Motor neuron (in vitro differentiated cells): ENCODE measurements at regions not wholly inside any gene's neighbourhood (a gene's known extent, or its start where the extent isn't known, plus 50 kb on each side); places are given as distances from the start of the nearest gene placed in this dataset.

Source experiments
- ATAC-seq, 8 experiments: fragments of 200-7000 bp; cut with Tn5 transposase; replicated peaks in 6 of 8; 2 replicates each; pipeline ENCODE4 v1.8.0; 2021; ENCODE audit warnings: mild to moderate bottlenecking in 8 of 8, moderate library complexity in 8 of 8
- H3K27ac ChIP-seq, 2 donors: fragments of 250-450 bp; sonication (Bioruptor Pico); 2 replicates each; pipeline ENCODE4 v1.9.0; 2021; ENCODE audit warnings: antibody characterized with exemption in 2 of 2, mild to moderate bottlenecking in 2 of 2, moderate library complexity in 1 of 2
- H3K4me1 ChIP-seq, 2 donors: fragments of 250-450 bp; sonication (Bioruptor Pico); replicated peaks in 1 of 2; 2 replicates each; pipeline ENCODE4 v1.6.1; 2021; ENCODE audit warnings: antibody characterized with exemption in 2 of 2, mild to moderate bottlenecking in 2 of 2, moderate library complexity in 1 of 2
- H3K4me3 ChIP-seq, 5 donors: fragments of 250-450 bp; sonication (Bioruptor Pico); 2 replicates each; pipeline ENCODE4 v1.9.0; 2021; ENCODE audit warnings: antibody characterized with exemption in 5 of 5, mild to moderate bottlenecking in 5 of 5, moderate library complexity in 4 of 5
- WGBS, 10 experiments: fragments of 450-650 bp; shearing (Covaris generic); methylation state at CpG; one replicate each; pipeline ENCODE4 v1.0.0; 2022; 5-methylcytosine and 5-hydroxymethylcytosine counted together
- in situ Hi-C, 9 experiments: fragments of 400-800 bp; cut with MboI; loops; one replicate each; pipeline ENCODE4 v1.15.0; 2021; ENCODE audit warnings: low sequenced_read_pairs in 9 of 9, low pct_unique_long_range_greater_than_20kb in 2 of 9; ENCODE audit not compliant: unreplicated experiment in 9 of 9

DNA sequence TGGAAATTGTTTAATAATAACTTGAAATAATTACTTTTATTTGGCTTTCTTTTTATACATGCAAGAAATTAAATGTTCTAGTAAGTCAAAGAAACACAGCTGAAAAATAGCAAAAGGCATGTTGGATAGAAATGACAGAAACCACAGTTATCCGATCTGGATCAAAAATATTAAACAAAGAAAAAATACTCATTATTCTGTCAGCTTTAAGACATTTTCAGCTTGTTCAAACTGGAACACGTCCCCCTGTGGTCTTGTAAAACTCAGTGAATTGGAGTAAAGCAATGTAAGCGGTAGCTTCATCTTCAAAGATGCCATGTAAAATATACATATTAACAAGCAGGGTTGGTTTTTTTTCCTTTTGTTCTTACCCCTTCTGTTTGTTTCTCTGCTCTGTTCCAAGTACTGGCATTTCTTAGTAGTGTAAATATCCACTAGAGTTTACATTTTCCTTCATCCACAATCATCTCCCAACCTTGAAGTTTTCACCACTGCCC is 223.4 kb downstream of the IGSF11 start:
- WGBS, 10 experiments, result 15 to 94% (median 78%) methylated on average over 2 to 3 of the region's 3 CpGs
- Histone ChIP-seq H3K4me3 (no peak overlapping the region), H3K27ac (no peak overlapping the region), H3K4me1 (no peaks in the 10 kb centered on the region)
- in situ Hi-C loops, result loop anchor here in 1 of 9 experiments (25.0 kb wide), 1 partner anchor 174 kb away; no protein-coding TSS in a partner anchor
- no peak for ATAC-seq

DNA sequence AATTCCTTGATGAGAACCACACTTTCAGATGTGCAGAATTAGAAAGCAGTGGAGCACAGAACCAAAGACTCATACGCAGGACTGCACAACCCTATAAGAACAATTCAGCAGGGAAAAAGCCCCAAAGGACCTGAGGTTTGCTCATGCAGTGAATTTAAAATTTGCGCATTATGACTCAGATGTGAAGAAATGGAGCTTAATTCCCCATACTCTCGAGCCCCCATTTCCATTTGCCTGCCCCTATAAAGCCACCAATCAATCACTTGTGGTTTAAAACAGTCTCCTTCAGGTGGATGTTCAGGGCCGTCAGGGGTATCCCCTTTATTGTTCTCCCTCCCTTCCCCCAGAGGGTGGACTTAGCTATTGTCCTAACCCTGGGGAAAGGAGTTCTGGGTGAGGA is 221.2 kb downstream of the IGSF11 start:
- H3K4me3 ChIP-seq, result no peak overlapping the region
- no peak overlapping the region for H3K27ac ChIP-seq

DNA sequence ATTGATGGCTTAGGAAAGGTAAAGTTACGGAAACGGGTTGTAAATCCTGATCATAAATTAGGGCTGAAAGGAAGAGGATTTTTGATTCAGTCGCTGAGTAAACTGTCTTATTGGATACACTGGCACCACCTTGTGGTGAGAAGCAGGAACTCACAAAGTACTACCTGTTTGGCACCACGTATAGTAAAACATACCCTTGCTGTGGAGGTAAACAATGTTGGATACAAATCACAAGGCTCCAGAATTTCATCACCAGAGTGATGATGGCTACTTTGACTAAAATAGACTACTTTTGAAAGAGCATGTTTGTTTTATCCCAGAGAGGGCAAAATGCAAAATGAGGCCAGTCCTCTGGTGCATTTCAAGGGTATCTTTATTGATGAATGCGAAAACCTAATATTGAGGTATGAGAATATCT is 216.9 kb downstream of the IGSF11 start:
- Histone ChIP-seq H3K27ac (no peak overlapping the region), H3K4me1 (peaks cover 3 to 14% of the 10 kb centered on the region in 2 donors), H3K4me3 (no peak overlapping the region)
- in situ Hi-C loops, result loop anchor here in 1 of 9 experiments (25.0 kb wide), 1 partner anchor 180 kb away; no protein-coding TSS in a partner anchor
- ATAC-seq, result peak in 7 of 8 experiments; percentile 39 to 79 (median 65)
- 0 to 33% (median 24%) methylated on average over 3 to 5 of the region's 5 CpGs for WGBS, 10 experiments

More for the DNA sequence above, 221.2 kb downstream of the IGSF11 start:
- in situ Hi-C loops, result loop anchor here in 1 of 9 experiments (25.0 kb wide), 1 partner anchor 176 kb away; no protein-coding TSS in a partner anchor
- peaks cover 0 to 8% of the 10 kb centered on the region in 2 donors for H3K4me1 ChIP-seq
- peak in 1 of 8 experiments; percentile 29 for ATAC-seq
- 0 to 100% (median 55%) methylated on average over 1 to 3 of the region's 4 CpGs; no CpG with 5 or more reads in 2 of the 10 experiments for WGBS, 10 experiments

DNA sequence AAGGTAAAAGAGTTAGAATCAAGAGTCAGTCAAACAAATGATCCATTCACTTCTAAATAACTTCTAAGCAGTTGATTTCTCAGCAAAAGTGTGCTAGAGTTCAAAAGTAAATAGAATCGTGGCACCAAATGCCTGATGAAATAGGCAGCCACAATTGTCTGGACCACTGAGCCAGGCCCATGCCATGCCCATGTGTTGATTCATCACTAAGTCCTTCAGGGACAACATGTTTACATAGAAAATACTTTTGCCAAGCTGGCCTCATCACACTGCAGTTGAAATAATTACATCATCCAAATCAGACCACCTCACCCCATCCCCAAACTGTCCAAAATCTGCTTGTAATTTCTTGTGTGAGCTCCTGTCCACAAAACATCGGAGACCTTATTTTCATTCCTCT is 216.3 kb downstream of the IGSF11 start:
- Histone ChIP-seq H3K27ac (no peak overlapping the region), H3K4me3 (no peak overlapping the region), H3K4me1 (peaks cover 5 to 17% of the 10 kb centered on the region in 2 donors)
- in situ Hi-C loops, result loop anchor here in 1 of 9 experiments (25.0 kb wide), 1 partner anchor 181 kb away; no protein-coding TSS in a partner anchor
- 0 to 100% (median 35%) methylated on average over 1 to 2 of the region's 2 CpGs; no CpG with 5 or more reads in 2 of the 10 experiments for WGBS, 10 experiments
- peak in 3 of 8 experiments; percentile 14 to 37 (median 31) for ATAC-seq

DNA sequence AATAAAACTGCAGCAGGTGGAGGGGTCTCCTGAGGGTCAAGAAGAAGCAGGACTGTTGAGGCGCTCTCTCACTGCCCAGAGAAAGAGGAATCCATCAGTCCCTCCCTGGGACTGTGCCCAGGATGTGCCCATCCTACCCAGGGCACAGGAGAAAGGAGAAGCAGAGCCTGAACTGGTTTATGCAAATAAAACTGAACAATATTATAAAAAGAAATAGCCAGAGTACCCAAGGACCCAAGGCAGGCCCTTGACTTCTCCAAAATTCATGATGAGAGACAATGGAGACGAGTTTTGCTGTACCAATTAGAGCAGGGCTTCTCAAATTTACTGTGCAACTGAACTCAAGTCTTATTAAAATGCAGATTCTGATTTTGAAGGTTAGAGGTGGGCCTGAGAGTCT is 211.0 kb downstream of the IGSF11 start:
- Histone ChIP-seq H3K4me3 (no peak overlapping the region), H3K4me1 (peaks cover 7 to 9% of the 10 kb centered on the region in 2 donors), H3K27ac (no peak overlapping the region)
- ATAC-seq, result no peak
- 0 to 100% (median 38%) methylated on average over 1 to 2 of the region's 2 CpGs; no CpG with 5 or more reads in 2 of the 10 experiments for WGBS, 10 experiments
- in situ Hi-C loops, result loop anchor here in 1 of 9 experiments (25.0 kb wide), 1 partner anchor 186 kb away; no protein-coding TSS in a partner anchor

DNA sequence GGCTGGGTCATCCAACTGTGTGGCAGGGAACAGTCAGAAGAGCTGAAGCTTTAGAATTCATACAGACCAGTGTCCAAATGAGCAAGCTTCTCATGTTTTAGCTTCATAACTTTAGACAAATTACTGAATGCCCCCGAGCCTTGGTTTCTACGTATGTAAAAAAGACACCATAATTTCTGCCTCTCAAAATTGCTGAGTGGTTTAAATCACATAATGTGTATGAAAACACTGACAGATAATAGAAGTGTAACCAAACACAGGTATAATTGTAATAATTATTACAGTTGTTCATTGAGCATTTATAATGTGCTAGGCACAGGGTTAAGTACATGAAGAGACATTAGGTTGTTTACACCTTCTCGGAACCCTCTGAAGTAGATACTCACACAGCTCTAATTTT is 207.2 kb downstream of the IGSF11 start:
- H3K4me1 ChIP-seq, result peaks cover 4% of the 10 kb centered on the region in 2 donors

DNA sequence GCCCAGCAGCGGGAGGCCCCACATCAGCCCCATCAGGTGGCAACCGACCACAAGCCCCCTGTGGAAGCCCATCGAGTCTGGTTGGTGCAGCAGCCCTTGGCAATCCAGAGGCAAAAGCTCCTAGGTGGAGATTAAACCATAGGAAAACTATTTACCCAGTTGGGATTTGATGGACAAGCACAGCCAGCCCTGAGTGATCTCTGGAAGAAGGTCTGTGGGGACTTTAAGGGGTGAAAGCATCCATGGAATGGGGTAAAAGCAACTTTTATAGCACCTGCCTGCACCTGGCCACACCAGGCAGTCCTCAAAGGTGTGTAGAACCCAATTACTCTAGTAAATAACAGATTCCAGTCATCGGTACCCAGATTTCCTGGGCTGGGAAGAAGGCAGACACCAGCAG is 206.3 kb downstream of the IGSF11 start:
- 0 to 67% (median 12%) methylated on average over 1 to 3 of the region's 4 CpGs; no CpG with 5 or more reads in 5 of the 10 experiments for WGBS, 10 experiments
- H3K4me1 ChIP-seq, result peaks cover 0 to 2% of the 10 kb centered on the region in 2 donors
- in situ Hi-C loops, result no loop called here
- no peak for ATAC-seq
- H3K27ac ChIP-seq, result no peak overlapping the region
- no peak overlapping the region for H3K4me3 ChIP-seq

More for the DNA sequence above, 207.2 kb downstream of the IGSF11 start:
- H3K27ac ChIP-seq, result no peak overlapping the region
- 22 to 95% (median 85%) methylated on average over 1 to 3 of the region's 3 CpGs; no CpG with 5 or more reads in 4 of the 10 experiments for WGBS, 10 experiments
- no peak for ATAC-seq
- in situ Hi-C loops, result no loop called here
- H3K4me3 ChIP-seq, result no peak overlapping the region

DNA sequence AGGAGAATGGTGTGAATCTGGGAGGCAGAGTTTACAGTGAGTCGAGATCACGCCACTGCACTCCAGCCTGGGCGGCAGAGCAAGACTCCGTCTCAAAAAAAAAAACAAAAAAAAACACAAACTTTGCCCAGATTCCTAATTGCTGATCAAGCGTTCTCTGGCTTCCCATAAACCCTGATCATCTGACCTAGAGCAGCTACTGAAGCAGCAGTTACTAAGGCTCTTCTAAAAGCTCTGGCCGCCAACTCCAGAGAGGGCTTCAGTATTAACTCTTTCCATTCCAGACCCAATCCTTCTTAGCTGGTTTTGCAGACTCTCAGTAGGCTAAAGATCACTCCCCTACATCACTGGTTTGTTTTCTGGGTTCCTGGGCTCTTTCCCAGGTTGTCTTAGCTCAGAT is 201.6 kb downstream of the IGSF11 start:
- in situ Hi-C loops, result no loop called here
- Histone ChIP-seq H3K27ac (no peak overlapping the region), H3K4me1 (no peaks in the 10 kb centered on the region), H3K4me3 (no peak overlapping the region)
- ATAC-seq, result peak in 1 of 8 experiments; percentile 53
- 0 to 86% (median 60%) methylated on average over 1 to 6 of the region's 6 CpGs; no CpG with 5 or more reads in 3 of the 10 experiments for WGBS, 10 experiments

DNA sequence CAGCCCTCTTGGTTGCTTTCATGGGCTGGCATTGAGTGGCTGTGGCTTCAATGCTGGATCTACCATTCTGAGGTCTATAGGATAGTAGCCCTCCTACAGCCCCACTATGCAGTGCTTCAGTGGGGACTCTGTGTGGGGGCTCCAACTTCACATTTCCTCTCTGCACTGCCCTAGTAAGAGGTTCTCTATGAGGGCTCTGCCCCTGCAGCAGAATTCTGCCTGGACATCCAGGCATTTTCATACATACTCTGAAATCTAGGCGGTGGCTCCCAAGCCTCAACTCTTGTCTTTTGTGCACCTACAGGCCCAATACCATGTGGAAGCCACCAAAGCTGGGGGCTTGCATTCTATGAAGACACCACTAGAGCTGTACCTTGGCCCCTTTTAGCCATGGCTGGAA is 195.8 kb downstream of the IGSF11 start:
- 0% methylated on average over 1 of the region's 1 CpG; no CpG with 5 or more reads in 9 of the 10 experiments for WGBS, 10 experiments

DNA sequence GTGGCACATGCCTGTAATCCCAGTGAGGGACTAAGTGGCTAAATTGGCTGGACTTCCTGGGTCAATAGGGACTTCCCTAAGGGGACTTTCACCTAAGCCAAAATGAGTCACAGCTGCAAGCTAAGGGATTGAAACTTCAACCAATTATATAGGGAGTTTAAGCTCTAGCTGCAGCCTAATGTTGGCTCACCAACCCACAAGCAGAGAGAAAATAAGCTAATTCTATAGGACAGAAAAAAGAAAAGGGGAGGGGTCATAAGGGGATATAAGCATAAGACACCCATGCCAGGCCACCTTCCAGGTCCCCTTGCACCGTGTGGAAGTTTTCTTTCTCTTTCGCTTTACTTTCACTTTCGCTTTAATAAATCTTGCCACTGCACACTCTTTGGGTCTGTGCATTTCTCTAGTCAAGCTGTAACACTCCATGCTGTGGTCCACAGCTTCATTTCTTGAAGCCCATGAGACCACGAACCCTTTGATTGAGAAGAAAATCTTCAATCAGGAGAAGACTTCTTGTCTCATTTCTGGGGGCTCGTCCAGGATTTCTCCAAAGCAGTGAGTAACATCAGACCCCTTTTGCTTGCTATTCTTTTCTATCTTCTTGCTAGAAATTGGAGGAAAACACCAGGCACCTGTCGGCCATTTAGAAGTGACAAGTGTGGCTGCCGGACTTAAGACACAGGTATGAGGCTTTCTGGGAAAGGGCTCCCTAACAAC is 192.3 kb downstream of the IGSF11 start:
- no peaks in the 10 kb centered on the region for H3K4me1 ChIP-seq
- 34 to 94% (median 59%) methylated on average over 1 to 7 of the region's 7 CpGs; no CpG with 5 or more reads in 1 of the 10 experiments for WGBS, 10 experiments
- no peak overlapping the region for H3K4me3 ChIP-seq
- ATAC-seq, result peak in 1 of 8 experiments; percentile 29
- no peak overlapping the region for H3K27ac ChIP-seq
- in situ Hi-C loops, result no loop called here

More for the DNA sequence above, 195.8 kb downstream of the IGSF11 start:
- Histone ChIP-seq H3K27ac (no peak overlapping the region), H3K4me3 (no peak overlapping the region), H3K4me1 (no peaks in the 10 kb centered on the region)
- in situ Hi-C loops, result no loop called here
- ATAC-seq, result no peak

DNA sequence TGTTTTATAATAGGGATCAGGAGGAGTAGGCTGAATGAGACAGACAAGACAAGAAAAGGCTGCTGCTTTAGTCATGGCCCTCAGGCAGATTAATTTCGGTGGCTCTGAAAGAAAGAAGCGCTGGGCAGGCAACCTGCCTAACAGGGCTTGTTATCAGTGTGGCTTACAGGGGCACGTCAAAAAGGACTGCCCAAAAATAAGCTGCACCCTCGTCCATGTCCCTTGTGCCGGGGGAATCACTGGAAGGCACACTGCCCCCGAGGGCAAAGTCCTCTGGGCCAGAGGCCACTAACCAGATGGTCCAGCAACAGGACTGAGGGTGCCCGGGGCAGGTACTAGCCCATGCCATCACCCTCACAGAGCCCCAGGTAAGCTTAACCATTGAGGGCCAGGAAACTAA is 188.5 kb downstream of the IGSF11 start:
- no peaks in the 10 kb centered on the region for H3K4me1 ChIP-seq
- WGBS, 10 experiments, result 13 to 87% (median 63%) methylated on average over 2 to 5 of the region's 7 CpGs; no CpG with 5 or more reads in 3 of the 10 experiments
- no peak overlapping the region for H3K27ac ChIP-seq
- in situ Hi-C loops, result no loop called here
- H3K4me3 ChIP-seq, result no peak overlapping the region
- ATAC-seq, result no peak
